ENCODE measurements at regions not wholly inside any gene's neighbourhood (a gene's known extent, or its start where the extent isn't known, plus 50 kb on each side); places are given as distances from the start of the nearest gene placed in this dataset.
A peak's percentile ranks its signal among the peaks of the same experiment; 100 is the strongest.

- Histone ChIP-seq H3K27ac (ENCODE audit: low read depth, low read length) (no peak overlapping the region), H3K27me3 (ENCODE audit: insufficient read depth, low read length) (no peaks in the 10 kb centered on the region), H3K9ac (ENCODE audit: low read depth, low read length) (no peak overlapping the region), H3K36me3 (ENCODE audit: insufficient read depth, low read length) (no peaks in the 10 kb centered on the region), H3K9me3 (ENCODE audit: insufficient read depth, low read depth, low read length) (no peaks in the 10 kb centered on the region), H3K4me1 (ENCODE audit: insufficient read depth, low read length) (peaks cover 3% of the 10 kb centered on the region; the same call in 1 of the 2 replicates), H3K4me3 (ENCODE audit: low read length) (no peak overlapping the region)
- WGBS = 95% methylated on average over 4 of the region's 4 CpGs
These were observed 326.5 kb upstream of the CDH20 start for GRCh38 chr18:61006687-61007224.

DNA sequence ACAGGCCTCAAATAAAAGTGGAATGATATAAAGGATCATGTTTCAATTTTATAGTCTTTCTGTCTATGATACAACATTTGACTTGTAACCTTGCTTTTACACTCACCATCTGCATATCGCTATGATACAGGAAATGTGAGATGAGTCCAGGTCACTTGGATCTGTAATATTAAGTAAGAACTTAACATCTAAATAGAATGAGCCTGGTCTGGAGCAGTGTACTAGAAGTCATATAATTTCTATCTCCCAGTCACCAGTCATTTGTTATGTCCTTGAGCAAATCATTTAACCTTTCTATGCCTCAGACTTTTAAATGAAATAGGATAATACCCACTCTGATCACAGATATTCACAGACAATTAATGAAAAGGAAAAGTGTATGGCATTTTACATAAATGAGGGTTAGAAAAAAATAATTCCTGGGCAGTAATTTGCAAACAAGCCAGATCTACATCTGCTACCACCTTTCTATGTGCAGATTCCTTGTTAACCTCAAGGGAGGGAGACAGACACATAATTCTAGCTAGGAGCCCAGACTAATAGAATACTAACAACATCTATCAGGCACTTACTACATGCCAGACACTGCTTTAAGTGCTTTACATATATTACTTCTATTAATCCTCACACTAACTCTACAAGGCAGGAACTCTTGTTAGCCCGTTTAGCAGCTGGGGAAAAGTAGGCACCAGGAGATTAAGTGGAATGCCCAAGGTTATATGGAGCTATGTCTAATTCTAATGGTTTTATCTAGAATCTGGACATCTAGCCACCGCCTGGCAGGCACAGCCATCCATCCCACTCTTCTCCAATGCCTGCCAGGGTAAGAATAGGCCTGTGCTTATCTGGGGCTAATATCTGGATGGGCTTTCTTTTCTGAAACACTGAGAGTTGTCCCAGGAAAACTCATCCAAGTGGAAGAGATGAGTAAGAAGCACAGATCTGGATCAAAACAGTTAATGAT lies 313.6 kb upstream of the CDH20 start:
- peaks cover 8% of the 10 kb centered on the region; the same call in 1 of the 2 replicates for H3K9me3 ChIP-seq (ENCODE audit: insufficient read depth, low read depth, low read length)
- H3K9ac ChIP-seq (ENCODE audit: low read depth, low read length) = no peak overlapping the region
- no peak overlapping the region for H3K4me3 ChIP-seq (ENCODE audit: low read length)
- H3K36me3 ChIP-seq (ENCODE audit: insufficient read depth, low read length) = no peaks in the 10 kb centered on the region
- no peaks in the 10 kb centered on the region for H3K4me1 ChIP-seq (ENCODE audit: insufficient read depth, low read length)
- no peak overlapping the region for H3K27ac ChIP-seq (ENCODE audit: low read depth, low read length)
- H3K27me3 ChIP-seq (ENCODE audit: insufficient read depth, low read length) = no peaks in the 10 kb centered on the region
- 97% methylated on average over 3 of the region's 3 CpGs for WGBS

DNA sequence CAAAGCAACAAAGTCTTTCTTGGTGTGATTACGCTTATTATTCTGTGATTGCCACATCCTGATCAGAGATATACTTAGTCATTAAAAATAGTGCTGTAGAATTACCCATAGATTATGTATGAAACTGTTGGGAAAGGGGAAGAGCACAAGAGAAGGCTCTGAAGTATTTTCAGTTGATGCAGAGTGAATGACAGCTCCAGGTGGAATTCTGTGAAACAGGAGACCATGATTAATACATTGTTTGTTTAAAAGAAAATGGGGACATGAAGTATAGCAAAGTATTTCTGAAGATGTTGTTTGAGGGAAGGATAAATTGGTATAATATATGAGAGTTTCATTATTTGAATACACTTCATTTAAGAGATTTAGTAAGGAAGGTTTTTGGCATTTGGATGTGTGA lies 307.6 kb upstream of the CDH20 start:
- no peaks in the 10 kb centered on the region for H3K27me3 ChIP-seq (ENCODE audit: insufficient read depth, low read length)
- H3K4me3 ChIP-seq (ENCODE audit: low read length) = no peak overlapping the region
- no peak overlapping the region for H3K9ac ChIP-seq (ENCODE audit: low read depth, low read length)
- peaks cover 8% of the 10 kb centered on the region; the same call in 1 of the 2 replicates for H3K9me3 ChIP-seq (ENCODE audit: insufficient read depth, low read depth, low read length)
- H3K4me1 ChIP-seq (ENCODE audit: insufficient read depth, low read length) = no peaks in the 10 kb centered on the region
- H3K27ac ChIP-seq (ENCODE audit: low read depth, low read length) = no peak overlapping the region
- WGBS = 71% methylated on average over 1 of the region's 1 CpG
- no peaks in the 10 kb centered on the region for H3K36me3 ChIP-seq (ENCODE audit: insufficient read depth, low read length)

- Histone ChIP-seq H3K4me3 (ENCODE audit: low read length) (no peak overlapping the region), H3K36me3 (ENCODE audit: insufficient read depth, low read length) (no peaks in the 10 kb centered on the region), H3K4me1 (ENCODE audit: insufficient read depth, low read length) (no peaks in the 10 kb centered on the region), H3K27me3 (ENCODE audit: insufficient read depth, low read length) (no peaks in the 10 kb centered on the region), H3K9me3 (ENCODE audit: insufficient read depth, low read depth, low read length) (no peaks in the 10 kb centered on the region), H3K9ac (ENCODE audit: low read depth, low read length) (no peak overlapping the region), H3K27ac (ENCODE audit: low read depth, low read length) (no peak overlapping the region)
- WGBS = 91% methylated on average over 2 of the region's 2 CpGs
These were observed 301.6 kb upstream of the CDH20 start for GRCh38 chr18:61031626-61032025.

DNA sequence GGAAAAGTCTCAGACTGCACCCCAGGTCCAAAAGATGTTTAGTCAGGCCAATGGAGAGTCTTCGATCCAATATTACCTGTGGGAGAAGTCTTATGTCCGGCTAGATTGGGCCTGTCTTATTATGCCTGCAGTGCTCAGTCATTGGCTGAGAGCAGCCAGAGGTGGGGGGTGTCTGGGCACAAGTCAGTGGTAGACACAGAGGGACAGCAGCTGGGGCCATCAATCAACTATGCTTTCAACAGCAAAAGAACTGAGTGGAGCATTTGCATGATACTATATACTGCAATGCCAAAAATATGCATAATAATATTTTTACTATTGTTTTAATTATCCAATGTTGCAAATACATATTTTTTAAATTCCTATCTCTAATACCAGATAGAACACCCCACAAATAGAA lies 298.6 kb upstream of the CDH20 start:
- WGBS = 89% methylated on average over 2 of the region's 2 CpGs
- H3K9me3 ChIP-seq (ENCODE audit: insufficient read depth, low read depth, low read length) = no peaks in the 10 kb centered on the region
- H3K4me1 ChIP-seq (ENCODE audit: insufficient read depth, low read length) = no peaks in the 10 kb centered on the region
- no peak overlapping the region for H3K9ac ChIP-seq (ENCODE audit: low read depth, low read length)
- no peaks in the 10 kb centered on the region for H3K27me3 ChIP-seq (ENCODE audit: insufficient read depth, low read length)
- no peak overlapping the region for H3K27ac ChIP-seq (ENCODE audit: low read depth, low read length)
- H3K4me3 ChIP-seq (ENCODE audit: low read length) = no peak overlapping the region
- H3K36me3 ChIP-seq (ENCODE audit: insufficient read depth, low read length) = no peaks in the 10 kb centered on the region

GRCh38 chr18:61039251-61039650 lies 294.0 kb upstream of the CDH20 start:
- WGBS = 74% methylated on average over 3 of the region's 3 CpGs

DNA sequence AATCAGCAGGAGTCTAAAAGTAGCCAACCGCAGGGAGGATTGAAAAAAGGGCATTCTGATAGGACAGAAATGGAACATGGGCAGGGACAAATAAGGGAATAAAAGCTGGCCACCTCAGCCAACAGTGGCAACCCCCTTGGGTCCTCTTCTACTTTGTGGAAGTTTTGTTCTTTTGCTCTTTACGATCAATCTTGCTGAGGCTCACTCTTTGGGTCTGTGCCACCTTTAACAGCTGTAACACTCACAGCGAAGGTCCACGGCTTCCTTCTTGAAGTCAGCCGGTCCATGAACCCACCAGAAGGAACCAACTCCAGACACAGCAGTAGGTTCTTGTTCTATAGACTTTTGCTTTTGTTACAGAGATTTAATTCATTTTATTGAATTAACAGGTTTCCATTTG lies 285.4 kb upstream of the CDH20 start:
- 89% methylated on average over 5 of the region's 5 CpGs for WGBS
- Histone ChIP-seq H3K27ac (ENCODE audit: low read depth, low read length) (no peak overlapping the region), H3K36me3 (ENCODE audit: insufficient read depth, low read length) (no peaks in the 10 kb centered on the region), H3K9ac (ENCODE audit: low read depth, low read length) (no peak overlapping the region), H3K27me3 (ENCODE audit: insufficient read depth, low read length) (no peaks in the 10 kb centered on the region), H3K4me3 (ENCODE audit: low read length) (no peak overlapping the region), H3K4me1 (ENCODE audit: insufficient read depth, low read length) (no peaks in the 10 kb centered on the region), H3K9me3 (ENCODE audit: insufficient read depth, low read depth, low read length) (peaks cover 5% of the 10 kb centered on the region; the same call in 1 of the 2 replicates)

More at GRCh38 chr18:61039251-61039650, 294.0 kb upstream of the CDH20 start:
- H3K27ac ChIP-seq (ENCODE audit: low read depth, low read length) = no peak overlapping the region
- H3K9me3 ChIP-seq (ENCODE audit: insufficient read depth, low read depth, low read length) = no peaks in the 10 kb centered on the region
- H3K9ac ChIP-seq (ENCODE audit: low read depth, low read length) = no peak overlapping the region
- no peaks in the 10 kb centered on the region for H3K27me3 ChIP-seq (ENCODE audit: insufficient read depth, low read length)
- no peaks in the 10 kb centered on the region for H3K36me3 ChIP-seq (ENCODE audit: insufficient read depth, low read length)
- no peak overlapping the region for H3K4me3 ChIP-seq (ENCODE audit: low read length)
- no peaks in the 10 kb centered on the region for H3K4me1 ChIP-seq (ENCODE audit: insufficient read depth, low read length)

- no peaks in the 10 kb centered on the region for H3K27me3 ChIP-seq (ENCODE audit: insufficient read depth, low read length)
- no peak overlapping the region for H3K27ac ChIP-seq (ENCODE audit: low read depth, low read length)
- WGBS = 100% methylated on average over 1 of the region's 2 CpGs
- no peak overlapping the region for H3K9ac ChIP-seq (ENCODE audit: low read depth, low read length)
- H3K36me3 ChIP-seq (ENCODE audit: insufficient read depth, low read length) = no peaks in the 10 kb centered on the region
- H3K4me1 ChIP-seq (ENCODE audit: insufficient read depth, low read length) = peaks cover 5% of the 10 kb centered on the region; the same call in 1 of the 2 replicates
- H3K9me3 ChIP-seq (ENCODE audit: insufficient read depth, low read depth, low read length) = 0 out of 2 replicates have a peak, but pooled peaks cover 3% of the 10 kb centered on the region
- H3K4me3 ChIP-seq (ENCODE audit: low read length) = no peak overlapping the region
These were observed 275.8 kb upstream of the CDH20 start for GRCh38 chr18:61057443-61057842.

DNA sequence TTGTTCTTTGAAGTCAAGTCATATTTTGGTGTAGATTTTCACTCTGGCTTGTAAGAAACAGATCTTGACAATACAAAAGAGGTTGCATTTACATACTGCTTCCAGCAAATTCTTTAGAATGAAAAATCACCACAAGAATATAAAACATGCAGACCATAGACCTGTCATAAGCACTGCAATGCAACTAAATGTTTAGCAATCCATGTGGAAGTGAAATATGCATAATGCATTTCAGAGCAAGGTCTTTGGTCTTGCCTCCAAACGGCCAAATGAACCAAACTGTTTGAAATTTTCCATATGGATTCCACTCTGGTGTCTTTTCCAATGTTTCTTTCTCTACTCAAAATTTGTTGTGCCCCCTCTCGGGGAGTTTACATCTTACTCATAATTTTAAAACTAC lies 271.0 kb upstream of the CDH20 start:
- WGBS = 79% methylated on average over 2 of the region's 2 CpGs
- Histone ChIP-seq H3K9ac (ENCODE audit: low read depth, low read length) (no peak overlapping the region), H3K36me3 (ENCODE audit: insufficient read depth, low read length) (no peaks in the 10 kb centered on the region), H3K27ac (ENCODE audit: low read depth, low read length) (no peak overlapping the region), H3K9me3 (ENCODE audit: insufficient read depth, low read depth, low read length) (no peaks in the 10 kb centered on the region), H3K4me3 (ENCODE audit: low read length) (no peak overlapping the region), H3K27me3 (ENCODE audit: insufficient read depth, low read length) (no peaks in the 10 kb centered on the region; the same call in 1 of the 2 replicates), H3K4me1 (ENCODE audit: insufficient read depth, low read length) (peaks cover 20% of the 10 kb centered on the region)

GRCh38 chr18:61064911-61065310 lies 268.3 kb upstream of the CDH20 start:
- H3K4me3 ChIP-seq (ENCODE audit: low read length) = no peak overlapping the region
- peaks cover 20% of the 10 kb centered on the region for H3K4me1 ChIP-seq (ENCODE audit: insufficient read depth, low read length)
- no peak overlapping the region for H3K9ac ChIP-seq (ENCODE audit: low read depth, low read length)
- H3K27ac ChIP-seq (ENCODE audit: low read depth, low read length) = peak overlapping the region; percentile 35; the same call in 1 of the 2 replicates
- H3K36me3 ChIP-seq (ENCODE audit: insufficient read depth, low read length) = no peaks in the 10 kb centered on the region
- no peaks in the 10 kb centered on the region; the same call in 1 of the 2 replicates for H3K27me3 ChIP-seq (ENCODE audit: insufficient read depth, low read length)
- no peaks in the 10 kb centered on the region for H3K9me3 ChIP-seq (ENCODE audit: insufficient read depth, low read depth, low read length)

GRCh38 chr18:61076986-61077385 lies 256.2 kb upstream of the CDH20 start:
- Histone ChIP-seq H3K4me3 (ENCODE audit: low read length) (no peak overlapping the region), H3K9me3 (ENCODE audit: insufficient read depth, low read depth, low read length) (no peaks in the 10 kb centered on the region), H3K27ac (ENCODE audit: low read depth, low read length) (no peak overlapping the region), H3K9ac (ENCODE audit: low read depth, low read length) (no peak overlapping the region), H3K27me3 (ENCODE audit: insufficient read depth, low read length) (no peaks in the 10 kb centered on the region), H3K4me1 (ENCODE audit: insufficient read depth, low read length) (no peaks in the 10 kb centered on the region), H3K36me3 (ENCODE audit: insufficient read depth, low read length) (no peaks in the 10 kb centered on the region)
- 98% methylated on average over 2 of the region's 2 CpGs for WGBS
